ENCODE measurements at regions not wholly inside any gene's neighbourhood (a gene's known extent, or its start where the extent isn't known, plus 50 kb on each side); places are given as distances from the start of the nearest gene placed in this dataset.

DNA sequence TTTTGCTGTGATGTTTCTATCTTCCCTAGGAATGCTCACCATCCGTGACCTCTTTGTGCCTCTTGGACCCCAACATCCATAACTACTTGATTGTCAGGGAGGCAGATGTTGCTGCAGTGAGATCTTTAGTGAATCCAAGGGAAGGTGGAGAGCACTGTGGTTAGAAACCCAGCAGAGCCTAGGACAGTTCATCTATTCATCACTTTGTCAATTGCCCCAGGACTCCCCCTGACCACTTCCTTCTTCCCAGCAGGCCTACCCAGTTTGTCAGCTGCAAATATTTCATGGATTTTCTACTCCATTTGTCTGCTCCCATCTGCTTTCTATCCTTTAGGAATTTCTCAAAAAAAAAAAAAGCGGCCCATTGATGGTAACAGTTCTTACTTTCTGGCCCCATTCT, 942.8 kb downstream of the PCDH7 start:
- Histone ChIP-seq H3K27ac (ENCODE audit: low read length) (no peak overlapping the region), H3K4me3 (ENCODE audit: low read length) (no peak overlapping the region), H3K4me1 (ENCODE audit: control insufficient read depth, insufficient read depth, low read length) (no peaks in the 10 kb centered on the region), H3K27me3 (ENCODE audit: control insufficient read depth, insufficient read depth, low read length) (no peaks in the 10 kb centered on the region), H3K36me3 (ENCODE audit: control insufficient read depth, insufficient read depth, low read length) (no peaks in the 10 kb centered on the region), H3K9me3 (ENCODE audit: control insufficient read depth, insufficient read depth, low read length) (no peaks in the 10 kb centered on the region)
- H3K4me1 Mint-ChIP-seq, result no peaks in the 10 kb centered on the region
- no peak for ATAC-seq
- H3K36me3 Mint-ChIP-seq, result peaks cover 5% of the 10 kb centered on the region
- no peak overlapping the region for H3K4me3 Mint-ChIP-seq
- no peak overlapping the region for H3K27ac Mint-ChIP-seq
- 79% methylated on average over 2 of the region's 2 CpGs for WGBS (ENCODE audit: insufficient coverage)
- no peak for DNase-seq
- no peaks in the 10 kb centered on the region for H3K27me3 Mint-ChIP-seq (ENCODE audit: low read depth in 2 of 2)
- no peak for TF ChIP-seq CTCF (IDR thresholded peaks at IDR 0.05)
- peaks cover 4 to 24% of the 10 kb centered on the region in 2 donors for H3K9me3 Mint-ChIP-seq
- intact Hi-C loops (cut with micrococcal nuclease), result no loop called here

DNA sequence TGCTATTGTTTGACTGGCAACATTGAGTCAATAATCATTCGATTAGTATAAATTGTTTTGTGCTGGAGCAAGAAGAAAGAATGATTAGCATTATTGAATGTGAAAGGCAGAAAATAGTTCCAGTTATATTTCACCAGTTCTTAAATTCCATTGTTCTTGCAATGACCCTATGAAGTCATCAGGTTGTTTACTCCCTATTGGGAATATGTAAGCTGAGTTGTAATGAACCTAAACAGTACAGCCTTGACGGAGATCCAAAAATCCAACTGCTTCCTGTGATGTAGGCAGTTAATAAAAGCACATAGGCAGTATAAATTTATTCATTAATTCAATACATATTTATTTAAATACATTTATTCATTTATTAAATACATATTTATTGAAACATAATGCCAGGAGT, 947.5 kb downstream of the PCDH7 start:
- no peak overlapping the region for H3K4me3 Mint-ChIP-seq
- intact Hi-C loops (cut with micrococcal nuclease), result no loop called here

DNA sequence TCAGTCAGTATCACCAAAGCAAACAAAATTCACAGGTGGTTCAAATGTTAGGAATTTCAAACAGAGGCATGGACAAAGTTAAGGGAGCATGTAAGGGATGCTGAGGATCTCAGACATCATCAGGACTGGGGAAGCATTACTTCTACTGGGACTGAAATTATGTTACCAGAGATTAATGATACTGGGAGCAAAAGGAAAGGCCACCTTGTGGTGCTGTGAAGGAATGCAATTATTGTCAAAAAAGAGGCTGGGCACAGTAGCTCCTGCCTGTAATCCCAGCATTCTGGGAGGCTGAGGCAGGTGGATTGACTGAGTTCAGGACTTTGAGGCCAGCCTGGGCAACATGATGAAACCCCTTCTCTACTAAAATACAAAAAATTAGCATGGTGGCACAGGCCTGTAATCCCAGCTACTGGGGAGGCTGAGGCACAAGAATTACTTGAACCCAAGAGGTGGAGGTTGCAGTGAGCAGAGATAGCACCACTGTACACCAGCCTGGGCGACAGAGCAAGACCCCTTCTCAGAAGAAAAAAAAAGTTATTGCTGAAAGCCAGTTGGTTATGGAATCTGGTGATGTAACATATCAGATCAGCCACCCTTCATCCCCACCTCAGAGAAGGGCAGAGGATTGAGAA, 954.3 kb downstream of the PCDH7 start:
- H3K36me3 Mint-ChIP-seq, result no peaks in the 10 kb centered on the region
- peaks cover 4 to 6% of the 10 kb centered on the region in 2 donors for H3K9me3 Mint-ChIP-seq
- no peaks in the 10 kb centered on the region for H3K36me3 ChIP-seq (ENCODE audit: control insufficient read depth, insufficient read depth, low read length)
- ATAC-seq, result no peak
- H3K9me3 ChIP-seq (ENCODE audit: control insufficient read depth, insufficient read depth, low read length), result no peaks in the 10 kb centered on the region
- 50% methylated on average over 1 of the region's 1 CpG for WGBS (ENCODE audit: insufficient coverage)
- H3K4me3 Mint-ChIP-seq, result no peak overlapping the region
- H3K27me3 Mint-ChIP-seq (ENCODE audit: low read depth in 2 of 2), result no peaks in the 10 kb centered on the region
- TF ChIP-seq CTCF (IDR thresholded peaks at IDR 0.05), result no peak
- no peaks in the 10 kb centered on the region for H3K4me1 Mint-ChIP-seq
- H3K27ac ChIP-seq (ENCODE audit: low read length), result no peak overlapping the region
- no peak overlapping the region for H3K27ac Mint-ChIP-seq
- no peak for DNase-seq
- H3K4me1 ChIP-seq (ENCODE audit: control insufficient read depth, insufficient read depth, low read length), result no peaks in the 10 kb centered on the region
- H3K4me3 ChIP-seq (ENCODE audit: low read length), result no peak overlapping the region
- intact Hi-C loops (cut with micrococcal nuclease), result no loop called here
- H3K27me3 ChIP-seq (ENCODE audit: control insufficient read depth, insufficient read depth, low read length), result no peaks in the 10 kb centered on the region

More for the DNA sequence above, 947.5 kb downstream of the PCDH7 start:
- Mint-ChIP-seq H3K36me3 (peaks cover 5% of the 10 kb centered on the region), H3K27ac (no peak overlapping the region), H3K27me3 (ENCODE audit: low read depth in 2 of 2) (no peaks in the 10 kb centered on the region), H3K4me1 (no peaks in the 10 kb centered on the region), H3K9me3 (peaks cover 4 to 21% of the 10 kb centered on the region in 2 donors)
- DNase-seq, result no peak
- H3K4me3 ChIP-seq (ENCODE audit: low read length), result no peak overlapping the region
- ATAC-seq, result no peak
- WGBS (ENCODE audit: insufficient coverage), result no CpG with 5 or more reads among the region's 2 CpGs
- no peaks in the 10 kb centered on the region for H3K4me1 ChIP-seq (ENCODE audit: control insufficient read depth, insufficient read depth, low read length)
- H3K9me3 ChIP-seq (ENCODE audit: control insufficient read depth, insufficient read depth, low read length), result no peaks in the 10 kb centered on the region
- H3K27ac ChIP-seq (ENCODE audit: low read length), result no peak overlapping the region
- no peak for TF ChIP-seq CTCF (IDR thresholded peaks at IDR 0.05)
- no peaks in the 10 kb centered on the region for H3K36me3 ChIP-seq (ENCODE audit: control insufficient read depth, insufficient read depth, low read length)
- no peaks in the 10 kb centered on the region for H3K27me3 ChIP-seq (ENCODE audit: control insufficient read depth, insufficient read depth, low read length)

GRCh38 chr4:31678356-31678755, 958.2 kb downstream of the PCDH7 start:
- Mint-ChIP-seq H3K27me3 (ENCODE audit: low read depth in 2 of 2) (no peaks in the 10 kb centered on the region), H3K36me3 (no peaks in the 10 kb centered on the region), H3K9me3 (peaks cover 4 to 11% of the 10 kb centered on the region in 2 donors), H3K27ac (no peak overlapping the region), H3K4me1 (no peaks in the 10 kb centered on the region), H3K4me3 (no peak overlapping the region)
- Histone ChIP-seq H3K4me3 (ENCODE audit: low read length) (no peak overlapping the region), H3K27ac (ENCODE audit: low read length) (no peak overlapping the region), H3K9me3 (ENCODE audit: control insufficient read depth, insufficient read depth, low read length) (no peaks in the 10 kb centered on the region), H3K4me1 (ENCODE audit: control insufficient read depth, insufficient read depth, low read length) (no peaks in the 10 kb centered on the region), H3K27me3 (ENCODE audit: control insufficient read depth, insufficient read depth, low read length) (no peaks in the 10 kb centered on the region), H3K36me3 (ENCODE audit: control insufficient read depth, insufficient read depth, low read length) (no peaks in the 10 kb centered on the region)
- ATAC-seq, result no peak
- no peak for DNase-seq
- intact Hi-C loops (cut with micrococcal nuclease), result no loop called here
- no CpG with 5 or more reads among the region's 1 CpG for WGBS (ENCODE audit: insufficient coverage)
- TF ChIP-seq CTCF (IDR thresholded peaks at IDR 0.05), result no peak

Data from natural killer cell (primary cell).